ENCODE measurements at regions not wholly inside any gene's neighbourhood (a gene's known extent, or its start where the extent isn't known, plus 50 kb on each side); places are given as distances from the start of the nearest gene placed in this dataset.
A peak's percentile ranks its signal among the peaks of the same experiment; 100 is the strongest.
"Not testable (repeated sequence)": the region's sequence is repeated elsewhere in the genome, so short reads cannot be mapped to it uniquely, and the experiment has no call there.

- intact Hi-C loops (cut with DNase I), result no loop called here
- no peak for DNase-seq (ENCODE audit: low spot score)
Observed at GRCh38 chr3:162610261-162610660, 1113.7 kb downstream of the OTOL1 start.

GRCh38 chr3:162612991-162613390 lies 1116.4 kb downstream of the OTOL1 start:
- DNase-seq (ENCODE audit: low spot score), result no peak
- intact Hi-C loops (cut with DNase I), result no loop called here

GRCh38 chr3:162626172-162626571 lies 1129.6 kb downstream of the OTOL1 start:
- no peak for DNase-seq (ENCODE audit: low spot score)
- intact Hi-C loops (cut with DNase I), result loop anchor here in 1 of 2 donors (5.0 kb wide), 1 partner anchor 449 kb away; no protein-coding TSS in a partner anchor

- intact Hi-C loops (cut with DNase I), result loop anchor here in 1 of 2 donors (5.0 kb wide), 1 partner anchor 451 kb away; no protein-coding TSS in a partner anchor
- no peak for DNase-seq (ENCODE audit: low spot score)
Observed at GRCh38 chr3:162628531-162628930, 1131.9 kb downstream of the OTOL1 start.

- intact Hi-C loops (cut with DNase I), result loop anchor here in 1 of 2 donors (5.0 kb wide), 1 partner anchor 452 kb away; no protein-coding TSS in a partner anchor
Observed at GRCh38 chr3:162629372-162629771, 1132.8 kb downstream of the OTOL1 start.

GRCh38 chr3:162632672-162633071 lies 1136.1 kb downstream of the OTOL1 start:
- intact Hi-C loops (cut with DNase I), result no loop called here
- DNase-seq (ENCODE audit: low spot score), result no peak

More at GRCh38 chr3:162629372-162629771, 1132.8 kb downstream of the OTOL1 start:
- no peak for DNase-seq (ENCODE audit: low spot score)

- DNase-seq (ENCODE audit: low spot score); intact Hi-C loops (cut with DNase I): not testable (repeated sequence)
Observed at GRCh38 chr3:162640208-162640607, 1143.6 kb downstream of the OTOL1 start.

GRCh38 chr3:162641317-162641716 lies 1144.7 kb downstream of the OTOL1 start:
- intact Hi-C loops (cut with DNase I), result no loop called here
- DNase-seq (ENCODE audit: low spot score), result no peak

- DNase-seq (ENCODE audit: low spot score), result no peak
- intact Hi-C loops (cut with DNase I), result no loop called here
Observed at GRCh38 chr3:162641907-162642306, 1145.3 kb downstream of the OTOL1 start.

- no peak for DNase-seq (ENCODE audit: low spot score)
- intact Hi-C loops (cut with DNase I), result no loop called here
Observed at GRCh38 chr3:162643245-162643644, 1146.6 kb downstream of the OTOL1 start.

GRCh38 chr3:162647321-162647720 lies 1150.7 kb downstream of the OTOL1 start:
- intact Hi-C loops (cut with DNase I), result no loop called here
- no peak for DNase-seq (ENCODE audit: low spot score)

- DNase-seq (ENCODE audit: low spot score), result no peak
- intact Hi-C loops (cut with DNase I), result no loop called here
Observed at GRCh38 chr3:162658003-162658402, 1161.4 kb downstream of the OTOL1 start.

GRCh38 chr3:162665684-162666391 lies 1169.2 kb downstream of the OTOL1 start:
- DNase-seq (ENCODE audit: low spot score), result no peak
- intact Hi-C loops (cut with DNase I), result no loop called here

GRCh38 chr3:162666835-162667234 lies 1170.2 kb downstream of the OTOL1 start:
- intact Hi-C loops (cut with DNase I), result no loop called here
- peak; percentile 60 for DNase-seq (ENCODE audit: low spot score)

- DNase-seq (ENCODE audit: low spot score), result peak; percentile 15
- intact Hi-C loops (cut with DNase I), result no loop called here
Observed at GRCh38 chr3:162670181-162670580, 1173.6 kb downstream of the OTOL1 start.

GRCh38 chr3:162677475-162677874 lies 1180.9 kb downstream of the OTOL1 start:
- intact Hi-C loops (cut with DNase I), result no loop called here
- DNase-seq (ENCODE audit: low spot score), result no peak

- no peak for DNase-seq (ENCODE audit: low spot score)
- intact Hi-C loops (cut with DNase I), result no loop called here
Observed at GRCh38 chr3:162678941-162679340, 1182.3 kb downstream of the OTOL1 start.

GRCh38 chr3:162684260-162684659 lies 1187.7 kb downstream of the OTOL1 start:
- DNase-seq (ENCODE audit: low spot score), result no peak
- intact Hi-C loops (cut with DNase I), result no loop called here

GRCh38 chr3:162699291-162699690 lies 1202.7 kb downstream of the OTOL1 start:
- intact Hi-C loops (cut with DNase I), result no loop called here
- no peak for DNase-seq (ENCODE audit: low spot score)

- intact Hi-C loops (cut with DNase I), result no loop called here
- DNase-seq (ENCODE audit: low spot score), result no peak
Observed at GRCh38 chr3:162701211-162701610, 1204.6 kb downstream of the OTOL1 start.

GRCh38 chr3:162702768-162703385 lies 1206.3 kb downstream of the OTOL1 start:
- intact Hi-C loops (cut with DNase I), result no loop called here
- no peak for DNase-seq (ENCODE audit: low spot score)

Data from posterior vena cava (tissue), 2 donors.